ENCODE measurements at regions not wholly inside any gene's neighbourhood (a gene's known extent, or its start where the extent isn't known, plus 50 kb on each side); places are given as distances from the start of the nearest gene placed in this dataset.

DNA sequence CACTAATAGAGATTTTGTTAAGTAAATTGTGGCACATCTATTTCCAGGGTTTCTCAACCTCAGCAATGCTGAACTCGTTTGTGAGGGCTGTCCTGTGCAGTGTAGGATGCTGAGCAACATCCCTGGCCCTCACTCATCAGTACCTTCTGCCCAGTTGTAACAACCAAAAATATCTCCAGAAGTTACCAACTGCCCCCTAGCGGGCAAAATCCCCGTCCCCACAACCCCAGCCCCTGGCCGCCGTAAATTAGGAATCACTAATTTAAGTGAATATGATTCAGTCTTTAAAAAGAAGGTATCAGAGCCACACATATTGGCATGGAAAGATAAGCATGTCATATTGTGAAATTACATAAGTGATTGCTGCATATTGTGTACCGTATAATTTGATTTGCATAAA lies 123.4 kb downstream of the ASB9 start:
- no peak overlapping the region for H3K4me3 ChIP-seq (ENCODE audit: low read depth, low read length)
- TF ChIP-seq, protein P1, sequence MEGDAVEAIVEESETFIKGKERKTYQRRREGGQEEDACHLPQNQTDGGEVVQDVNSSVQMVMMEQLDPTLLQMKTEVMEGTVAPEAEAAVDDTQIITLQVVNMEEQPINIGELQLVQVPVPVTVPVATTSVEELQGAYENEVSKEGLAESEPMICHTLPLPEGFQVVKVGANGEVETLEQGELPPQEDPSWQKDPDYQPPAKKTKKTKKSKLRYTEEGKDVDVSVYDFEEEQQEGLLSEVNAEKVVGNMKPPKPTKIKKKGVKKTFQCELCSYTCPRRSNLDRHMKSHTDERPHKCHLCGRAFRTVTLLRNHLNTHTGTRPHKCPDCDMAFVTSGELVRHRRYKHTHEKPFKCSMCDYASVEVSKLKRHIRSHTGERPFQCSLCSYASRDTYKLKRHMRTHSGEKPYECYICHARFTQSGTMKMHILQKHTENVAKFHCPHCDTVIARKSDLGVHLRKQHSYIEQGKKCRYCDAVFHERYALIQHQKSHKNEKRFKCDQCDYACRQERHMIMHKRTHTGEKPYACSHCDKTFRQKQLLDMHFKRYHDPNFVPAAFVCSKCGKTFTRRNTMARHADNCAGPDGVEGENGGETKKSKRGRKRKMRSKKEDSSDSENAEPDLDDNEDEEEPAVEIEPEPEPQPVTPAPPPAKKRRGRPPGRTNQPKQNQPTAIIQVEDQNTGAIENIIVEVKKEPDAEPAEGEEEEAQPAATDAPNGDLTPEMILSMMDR (IDR thresholded peaks at IDR 0.05; ENCODE audit: low read depth, low read length) = peak; percentile 35; the same call in 1 of the 2 replicates

DNA sequence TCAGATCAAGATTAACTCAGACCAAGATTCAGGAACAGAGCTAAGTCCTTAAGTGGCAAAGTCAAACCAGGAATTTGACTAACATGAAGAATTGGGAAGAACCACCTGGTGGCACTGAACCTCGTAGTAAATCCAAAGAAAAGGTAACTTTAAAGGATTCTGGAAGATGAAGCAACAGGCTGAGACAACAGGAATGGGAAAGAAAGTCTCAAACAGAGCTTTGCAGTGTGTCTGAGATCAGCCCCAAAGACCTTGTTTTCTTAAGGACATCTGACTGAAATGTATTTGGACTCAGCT lies 126.1 kb downstream of the ASB9 start:
- H3K4me3 ChIP-seq (ENCODE audit: low read depth, low read length) = no peak overlapping the region
- TF ChIP-seq, protein P1 (IDR thresholded peaks at IDR 0.05; ENCODE audit: low read depth, low read length) = no peak

DNA sequence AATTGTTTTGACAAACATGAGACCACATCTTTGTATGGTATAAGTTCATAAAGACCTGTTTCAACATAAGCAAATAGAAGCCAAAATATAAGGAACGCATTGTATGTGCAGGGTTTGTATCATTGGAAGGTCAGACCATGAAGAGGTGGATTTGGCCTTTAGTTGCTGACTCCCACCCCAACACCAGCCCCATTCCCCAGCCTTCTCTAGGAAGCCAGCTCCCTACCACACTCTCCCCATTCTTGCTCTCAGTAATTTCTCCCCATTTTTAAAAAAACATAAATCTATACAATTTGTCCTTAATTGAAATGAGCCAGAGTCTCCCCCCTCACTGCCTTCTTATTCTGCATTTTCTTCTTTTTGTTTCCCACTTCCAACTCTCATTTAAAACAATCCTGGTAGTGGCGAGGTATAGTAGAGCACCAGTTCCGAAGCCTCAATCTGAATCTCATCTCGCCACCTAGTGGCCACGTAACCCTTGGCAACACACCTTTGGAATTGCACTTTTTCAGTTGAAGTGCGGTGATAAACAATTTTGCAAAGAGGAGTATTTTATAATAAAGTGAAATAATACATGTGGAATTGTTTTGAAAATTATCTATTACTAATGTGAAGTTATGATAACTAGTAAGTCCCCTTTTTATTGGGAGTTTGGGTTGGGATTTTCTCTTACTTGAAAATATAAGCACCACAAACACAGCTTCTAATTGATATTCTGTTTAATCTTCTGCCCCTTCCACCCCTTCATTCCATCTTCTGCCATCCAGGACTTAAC lies 126.6 kb downstream of the ASB9 start:
- H3K4me3 ChIP-seq (ENCODE audit: low read depth, low read length) = no peak overlapping the region
- TF ChIP-seq, protein P1 (IDR thresholded peaks at IDR 0.05; ENCODE audit: low read depth, low read length) = peak; percentile 61

DNA sequence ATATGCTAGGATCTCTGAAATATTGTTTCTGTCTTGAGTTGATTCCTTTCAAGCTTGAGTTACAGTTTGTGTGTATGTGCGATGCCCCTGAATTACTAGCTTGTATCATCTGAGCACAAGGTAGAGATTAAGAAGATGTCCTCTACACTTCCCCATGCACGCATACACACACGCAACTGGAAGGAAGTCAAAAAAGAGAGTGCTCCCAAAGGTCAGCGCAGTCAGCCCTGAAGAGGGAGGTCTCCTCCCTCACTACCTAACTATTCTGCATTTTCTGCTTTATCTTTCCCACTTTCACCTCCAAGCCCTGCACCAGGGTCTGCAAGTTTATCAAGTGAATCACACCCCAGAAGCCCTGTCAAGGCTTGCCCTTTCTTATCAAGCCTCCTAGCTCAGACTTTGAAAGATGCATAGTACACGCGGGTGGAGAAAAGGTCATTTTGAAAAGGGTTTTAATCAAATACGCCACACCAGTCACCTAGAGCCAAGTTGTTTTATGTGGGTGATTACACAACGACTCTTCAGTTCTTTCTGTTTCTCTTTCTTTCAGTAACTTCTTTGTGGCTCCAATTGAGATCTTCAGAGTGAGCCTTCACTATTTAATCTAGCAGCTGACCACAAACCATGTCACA lies 127.7 kb downstream of the ASB9 start:
- TF ChIP-seq, protein P1 (IDR thresholded peaks at IDR 0.05; ENCODE audit: low read depth, low read length) = no peak
- H3K4me3 ChIP-seq (ENCODE audit: low read depth, low read length) = no peak overlapping the region

DNA sequence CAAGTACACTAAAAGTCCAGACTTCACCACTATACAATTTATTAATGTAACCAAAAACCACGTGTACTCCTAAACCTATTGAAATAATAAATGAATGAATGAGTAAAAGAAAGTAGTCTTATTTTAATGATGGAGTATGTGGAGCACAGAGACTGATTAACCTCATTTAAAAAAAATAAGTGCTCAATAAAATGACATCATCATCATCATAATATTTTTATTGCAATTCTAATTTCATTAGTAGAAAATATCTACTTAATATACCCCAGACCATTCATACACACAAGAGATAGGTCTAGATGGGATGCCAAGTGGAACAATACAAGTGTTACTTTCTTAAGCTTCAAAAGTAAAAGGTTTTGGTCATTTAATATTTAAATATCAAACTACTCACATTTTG lies 133.1 kb downstream of the ASB9 start:
- TF ChIP-seq, protein P1 (IDR thresholded peaks at IDR 0.05; ENCODE audit: low read depth, low read length) = no peak
- H3K4me3 ChIP-seq (ENCODE audit: low read depth, low read length) = no peak overlapping the region

DNA sequence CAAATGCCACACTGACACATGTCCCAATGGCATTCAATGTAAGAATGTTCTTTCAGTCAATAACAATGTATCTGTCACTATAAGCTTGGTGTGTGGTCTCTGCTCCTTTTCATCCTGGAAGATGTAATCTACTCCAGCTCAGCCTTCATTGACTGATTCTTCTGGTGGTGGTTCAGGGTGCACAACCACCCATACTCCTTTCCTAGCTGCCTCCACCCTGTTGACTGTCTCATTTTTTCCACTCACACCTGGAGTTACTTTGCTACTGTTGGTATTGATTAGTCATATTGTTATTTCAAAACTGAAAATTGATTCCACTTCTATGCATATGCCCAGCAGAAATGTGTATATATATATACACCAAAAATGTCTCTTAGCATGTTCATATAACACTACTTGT lies 140.5 kb downstream of the ASB9 start:
- no peak overlapping the region for H3K4me3 ChIP-seq (ENCODE audit: low read depth, low read length)
- TF ChIP-seq, protein P1 (IDR thresholded peaks at IDR 0.05; ENCODE audit: low read depth, low read length) = no peak

DNA sequence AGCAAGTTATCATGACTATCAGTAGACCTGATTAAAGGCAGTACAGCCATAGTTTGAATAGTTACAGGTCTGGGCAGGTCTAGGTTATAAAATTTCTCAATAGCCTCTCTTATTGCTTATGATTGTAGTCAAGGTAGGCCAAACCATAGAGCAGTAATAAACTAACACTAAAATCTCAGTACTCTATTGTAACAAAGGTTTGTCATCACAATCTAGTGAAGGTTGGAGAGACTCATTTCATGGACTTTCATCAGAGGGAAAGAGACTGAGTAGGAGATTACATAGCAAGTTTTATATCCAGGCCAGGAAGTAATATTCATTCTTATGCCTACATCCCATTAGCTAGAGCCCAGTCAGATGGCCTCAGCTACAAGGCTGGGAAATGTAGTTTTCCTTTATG lies 141.0 kb downstream of the ASB9 start:
- no peak overlapping the region for H3K4me3 ChIP-seq (ENCODE audit: low read depth, low read length)
- TF ChIP-seq, protein P1 (IDR thresholded peaks at IDR 0.05; ENCODE audit: low read depth, low read length) = no peak

All from WI38 (cell line).